ENCODE measurements at regions not wholly inside any gene's neighbourhood (a gene's known extent, or its start where the extent isn't known, plus 50 kb on each side); places are given as distances from the start of the nearest gene placed in this dataset.

DNA sequence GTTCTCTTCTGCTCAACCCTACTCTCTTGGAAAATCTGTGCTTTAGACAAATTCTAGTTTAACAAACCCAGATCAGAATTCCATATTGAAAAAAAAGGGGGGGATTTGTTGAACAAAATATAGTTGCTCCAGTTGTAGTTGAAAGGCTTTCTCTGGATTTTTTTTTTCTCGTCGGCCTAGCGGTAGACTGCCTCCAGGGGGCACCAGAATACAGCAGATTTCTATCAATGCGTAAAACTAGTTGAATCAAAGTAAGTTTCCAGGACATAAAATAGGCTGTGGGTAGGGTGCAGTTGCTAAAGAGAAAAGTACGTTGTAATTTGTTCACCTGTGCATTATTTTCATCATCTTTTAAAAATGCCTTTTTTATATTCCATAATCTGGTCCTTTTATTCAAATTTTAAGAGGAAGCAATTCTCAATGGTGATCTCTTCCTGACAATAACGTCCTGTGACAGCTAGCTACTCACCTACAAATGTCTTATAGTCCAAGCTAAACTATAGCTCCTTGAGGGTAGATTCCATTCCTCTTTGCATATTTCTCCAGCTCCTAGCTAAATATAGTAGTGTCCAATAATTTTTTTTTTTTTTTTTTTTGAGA, 105.4 kb downstream of the PERP start:
- no peaks in the 10 kb centered on the region for H3K4me1 ChIP-seq (ENCODE audit: control insufficient read depth in 1 of 2, insufficient read depth in 2 of 2, low read length in 2 of 2)
- no peak overlapping the region for H3K27ac ChIP-seq (ENCODE audit: low read depth, low read length)
- H3K36me3 ChIP-seq (ENCODE audit: control insufficient read depth in 1 of 2, insufficient read depth in 2 of 2, low read length in 2 of 2): no peaks in the 10 kb centered on the region
- no peak overlapping the region for H3K9ac ChIP-seq (ENCODE audit: low read depth in 1 of 2, low read length in 2 of 2)
- no peaks in the 10 kb centered on the region for H3K27me3 ChIP-seq (ENCODE audit: control insufficient read depth in 1 of 2, insufficient read depth in 2 of 2, low read length in 2 of 2)
- H3K4me3 ChIP-seq (ENCODE audit: low read depth in 1 of 2, low read length in 2 of 2): no peak overlapping the region
- peaks cover 0 to 4% of the 10 kb centered on the region in 2 donors for H3K9me3 ChIP-seq (ENCODE audit: control insufficient read depth in 1 of 2, low read length in 2 of 2)

DNA sequence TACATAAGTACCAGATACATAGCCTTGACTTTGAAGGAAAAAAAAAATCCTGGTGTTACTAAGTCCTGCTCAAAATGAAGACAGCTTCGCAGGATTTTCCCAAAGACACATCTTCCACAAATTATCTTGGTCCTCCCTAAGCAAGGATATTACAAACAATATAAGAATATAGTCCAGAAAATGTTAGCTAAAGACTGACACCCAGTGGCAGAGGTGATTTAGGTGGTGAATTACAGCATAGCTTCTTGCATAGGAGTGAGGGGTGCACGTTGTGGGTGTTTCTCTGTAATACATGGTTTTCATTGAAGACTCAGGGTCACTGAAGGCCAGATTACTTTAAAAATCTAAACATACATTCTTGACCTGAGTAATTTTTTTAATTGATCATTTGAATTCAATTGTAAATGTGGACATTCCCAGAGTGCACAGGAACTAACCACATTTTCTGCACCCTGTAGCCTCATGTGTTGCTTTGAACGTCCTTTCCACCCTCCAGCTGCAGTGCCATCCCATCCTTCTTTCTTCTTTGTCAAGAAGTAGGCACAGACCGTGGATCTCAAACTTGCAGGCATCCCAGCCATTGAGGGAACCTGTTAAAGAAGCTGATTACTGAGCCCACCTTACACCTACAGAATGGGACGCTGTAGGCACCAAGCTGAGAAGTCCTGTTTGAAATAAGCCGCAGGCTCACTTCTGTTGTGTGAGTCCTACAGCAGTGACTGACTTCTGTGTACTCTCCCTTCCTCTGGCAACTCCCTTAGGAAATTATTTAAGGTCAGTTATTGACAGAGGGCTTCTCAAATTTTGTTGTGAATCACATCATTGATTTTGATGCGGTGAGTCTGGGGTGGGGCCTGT, 102.6 kb downstream of the PERP start:
- H3K4me1 ChIP-seq (ENCODE audit: control insufficient read depth in 1 of 2, insufficient read depth in 2 of 2, low read length in 2 of 2): no peaks in the 10 kb centered on the region
- H3K27me3 ChIP-seq (ENCODE audit: control insufficient read depth in 1 of 2, insufficient read depth in 2 of 2, low read length in 2 of 2): no peaks in the 10 kb centered on the region
- no peak overlapping the region for H3K9ac ChIP-seq (ENCODE audit: low read depth in 1 of 2, low read length in 2 of 2)
- no peaks in the 10 kb centered on the region for H3K9me3 ChIP-seq (ENCODE audit: control insufficient read depth in 1 of 2, low read length in 2 of 2)
- H3K27ac ChIP-seq (ENCODE audit: low read depth, low read length): no peak overlapping the region
- H3K36me3 ChIP-seq (ENCODE audit: control insufficient read depth in 1 of 2, insufficient read depth in 2 of 2, low read length in 2 of 2): no peaks in the 10 kb centered on the region
- H3K4me3 ChIP-seq (ENCODE audit: low read depth in 1 of 2, low read length in 2 of 2): no peak overlapping the region

DNA sequence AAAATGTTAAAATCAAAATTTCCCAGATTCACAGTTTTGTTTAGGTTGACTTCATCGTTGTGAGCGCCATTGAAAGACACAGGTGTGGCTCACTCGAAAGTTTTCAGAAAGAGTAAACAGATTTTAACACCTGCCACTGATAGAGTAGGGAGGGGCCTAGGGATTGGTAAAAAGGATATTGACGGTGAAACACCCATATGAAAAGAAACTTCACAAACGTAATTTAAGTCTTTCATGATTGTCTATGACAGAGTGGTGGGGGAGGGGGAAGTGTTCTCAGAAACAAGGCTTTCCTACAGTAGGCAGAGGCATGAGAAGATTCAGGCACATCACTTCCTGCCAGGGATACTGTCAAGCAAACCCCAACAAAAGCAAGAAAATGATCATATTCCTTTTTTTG, 101.4 kb downstream of the PERP start:
- no peaks in the 10 kb centered on the region for H3K27me3 ChIP-seq (ENCODE audit: control insufficient read depth in 1 of 2, insufficient read depth in 2 of 2, low read length in 2 of 2)
- H3K4me1 ChIP-seq (ENCODE audit: control insufficient read depth in 1 of 2, insufficient read depth in 2 of 2, low read length in 2 of 2): no peaks in the 10 kb centered on the region
- no peaks in the 10 kb centered on the region for H3K9me3 ChIP-seq (ENCODE audit: control insufficient read depth in 1 of 2, low read length in 2 of 2)
- no peak overlapping the region for H3K4me3 ChIP-seq (ENCODE audit: low read depth in 1 of 2, low read length in 2 of 2)
- no peak overlapping the region for H3K27ac ChIP-seq (ENCODE audit: low read depth, low read length)
- no peaks in the 10 kb centered on the region for H3K36me3 ChIP-seq (ENCODE audit: control insufficient read depth in 1 of 2, insufficient read depth in 2 of 2, low read length in 2 of 2)
- H3K9ac ChIP-seq (ENCODE audit: low read depth in 1 of 2, low read length in 2 of 2): no peak overlapping the region

DNA sequence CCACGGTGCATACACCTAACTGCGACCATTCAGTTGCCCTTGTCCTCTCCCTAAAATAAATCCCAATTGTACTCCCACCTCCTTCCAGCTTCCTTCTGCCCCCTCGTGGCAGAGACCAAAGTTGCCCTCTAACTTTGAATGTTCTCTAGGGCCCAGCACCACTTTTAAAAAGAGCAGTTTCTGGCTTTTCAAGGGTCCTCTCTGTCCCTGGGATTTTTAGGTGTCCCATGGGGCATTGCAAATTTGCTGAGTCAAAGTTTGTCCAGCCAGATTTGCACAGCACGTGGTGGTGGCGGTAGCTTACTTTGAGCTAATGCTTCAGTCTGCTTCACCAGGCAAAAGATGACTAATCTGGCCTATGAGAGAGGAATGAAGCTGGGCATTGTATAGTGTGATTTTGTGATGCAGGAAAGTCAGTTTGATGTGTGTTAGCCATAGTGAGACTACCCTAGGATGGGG, 100.2 kb downstream of the PERP start:
- no peak overlapping the region for H3K9ac ChIP-seq (ENCODE audit: low read depth in 1 of 2, low read length in 2 of 2)
- H3K4me1 ChIP-seq (ENCODE audit: control insufficient read depth in 1 of 2, insufficient read depth in 2 of 2, low read length in 2 of 2): no peaks in the 10 kb centered on the region
- H3K4me3 ChIP-seq (ENCODE audit: low read depth in 1 of 2, low read length in 2 of 2): no peak overlapping the region
- no peak overlapping the region for H3K27ac ChIP-seq (ENCODE audit: low read depth, low read length)
- H3K9me3 ChIP-seq (ENCODE audit: control insufficient read depth in 1 of 2, low read length in 2 of 2): no peaks in the 10 kb centered on the region
- no peaks in the 10 kb centered on the region for H3K27me3 ChIP-seq (ENCODE audit: control insufficient read depth in 1 of 2, insufficient read depth in 2 of 2, low read length in 2 of 2)
- no peaks in the 10 kb centered on the region for H3K36me3 ChIP-seq (ENCODE audit: control insufficient read depth in 1 of 2, insufficient read depth in 2 of 2, low read length in 2 of 2)

DNA sequence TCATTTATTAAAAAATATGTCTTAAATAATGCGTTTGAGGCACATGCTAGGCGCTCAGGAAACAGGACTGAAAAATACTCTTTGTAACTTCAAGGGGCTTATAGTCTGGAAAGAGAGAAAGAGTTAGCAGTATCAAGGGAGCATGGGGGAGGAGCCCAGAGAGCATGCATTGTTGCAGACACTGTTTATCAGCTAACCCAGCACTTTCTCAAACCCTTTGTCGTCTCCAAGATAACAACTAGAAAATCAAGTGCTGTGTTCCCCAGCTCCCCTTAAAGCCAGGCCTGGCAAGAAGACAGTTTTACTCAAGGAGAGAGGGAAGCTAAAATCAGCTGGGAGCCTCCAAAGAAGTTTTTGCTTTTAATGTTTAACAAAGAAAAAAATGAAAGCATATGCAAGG, 98.4 kb downstream of the PERP start:
- H3K36me3 ChIP-seq (ENCODE audit: control insufficient read depth in 1 of 2, insufficient read depth in 2 of 2, low read length in 2 of 2): no peaks in the 10 kb centered on the region
- H3K4me1 ChIP-seq (ENCODE audit: control insufficient read depth in 1 of 2, insufficient read depth in 2 of 2, low read length in 2 of 2): no peaks in the 10 kb centered on the region
- H3K27me3 ChIP-seq (ENCODE audit: control insufficient read depth in 1 of 2, insufficient read depth in 2 of 2, low read length in 2 of 2): no peaks in the 10 kb centered on the region
- H3K9ac ChIP-seq (ENCODE audit: low read depth in 1 of 2, low read length in 2 of 2): no peak overlapping the region
- H3K9me3 ChIP-seq (ENCODE audit: control insufficient read depth in 1 of 2, low read length in 2 of 2): no peaks in the 10 kb centered on the region
- no peak overlapping the region for H3K4me3 ChIP-seq (ENCODE audit: low read depth in 1 of 2, low read length in 2 of 2)
- H3K27ac ChIP-seq (ENCODE audit: low read depth, low read length): no peak overlapping the region

DNA sequence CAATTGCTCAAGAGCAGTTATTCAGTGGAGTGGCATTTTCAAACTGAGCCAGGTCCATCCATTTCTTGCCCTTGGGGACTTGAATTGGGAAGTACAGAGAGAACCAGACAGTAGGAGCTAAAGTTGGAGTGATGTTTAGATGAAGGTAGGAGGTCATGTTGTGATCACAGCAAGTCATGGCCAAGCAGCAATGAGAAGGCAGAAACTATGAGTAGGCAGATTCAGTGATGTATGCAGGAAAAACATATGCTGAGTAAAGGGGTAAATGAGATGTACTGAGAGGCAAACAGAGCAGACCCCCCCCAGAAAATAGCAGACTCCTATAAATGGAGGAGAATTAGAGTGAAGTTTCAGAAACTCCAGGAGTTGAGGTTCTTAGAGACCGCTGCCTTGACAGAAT, 95.8 kb downstream of the PERP start:
- no peaks in the 10 kb centered on the region for H3K27me3 ChIP-seq (ENCODE audit: control insufficient read depth in 1 of 2, insufficient read depth in 2 of 2, low read length in 2 of 2)
- H3K36me3 ChIP-seq (ENCODE audit: control insufficient read depth in 1 of 2, insufficient read depth in 2 of 2, low read length in 2 of 2): no peaks in the 10 kb centered on the region
- no peak overlapping the region for H3K27ac ChIP-seq (ENCODE audit: low read depth, low read length)
- no peaks in the 10 kb centered on the region for H3K9me3 ChIP-seq (ENCODE audit: control insufficient read depth in 1 of 2, low read length in 2 of 2)
- no peak overlapping the region for H3K9ac ChIP-seq (ENCODE audit: low read depth in 1 of 2, low read length in 2 of 2)
- H3K4me3 ChIP-seq (ENCODE audit: low read depth in 1 of 2, low read length in 2 of 2): no peak overlapping the region
- H3K4me1 ChIP-seq (ENCODE audit: control insufficient read depth in 1 of 2, insufficient read depth in 2 of 2, low read length in 2 of 2): no peaks in the 10 kb centered on the region

DNA sequence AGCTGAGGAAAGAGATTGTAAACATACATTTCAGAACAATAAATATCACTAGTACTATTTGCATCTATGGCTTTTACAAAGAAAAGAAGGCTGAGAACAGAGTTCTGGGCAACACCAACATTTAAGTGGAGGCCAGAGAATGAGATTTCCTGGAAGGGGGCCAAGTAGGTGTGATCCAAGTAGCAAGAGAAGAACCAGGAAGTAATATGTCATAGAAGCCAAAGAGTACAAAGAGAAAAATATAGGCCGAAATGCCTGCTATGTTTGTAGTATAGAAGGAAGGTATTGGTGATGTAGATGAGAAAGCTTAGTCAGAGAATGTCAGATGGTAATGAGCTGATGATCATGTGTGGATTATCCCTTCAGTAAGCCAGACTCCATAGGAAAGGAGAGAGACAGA, 94.5 kb downstream of the PERP start:
- no peak overlapping the region for H3K4me3 ChIP-seq (ENCODE audit: low read depth in 1 of 2, low read length in 2 of 2)
- H3K9me3 ChIP-seq (ENCODE audit: control insufficient read depth in 1 of 2, low read length in 2 of 2): no peaks in the 10 kb centered on the region
- no peaks in the 10 kb centered on the region for H3K4me1 ChIP-seq (ENCODE audit: control insufficient read depth in 1 of 2, insufficient read depth in 2 of 2, low read length in 2 of 2)
- no peaks in the 10 kb centered on the region for H3K36me3 ChIP-seq (ENCODE audit: control insufficient read depth in 1 of 2, insufficient read depth in 2 of 2, low read length in 2 of 2)
- H3K9ac ChIP-seq (ENCODE audit: low read depth in 1 of 2, low read length in 2 of 2): no peak overlapping the region
- no peaks in the 10 kb centered on the region for H3K27me3 ChIP-seq (ENCODE audit: control insufficient read depth in 1 of 2, insufficient read depth in 2 of 2, low read length in 2 of 2)
- H3K27ac ChIP-seq (ENCODE audit: low read depth, low read length): no peak overlapping the region

DNA sequence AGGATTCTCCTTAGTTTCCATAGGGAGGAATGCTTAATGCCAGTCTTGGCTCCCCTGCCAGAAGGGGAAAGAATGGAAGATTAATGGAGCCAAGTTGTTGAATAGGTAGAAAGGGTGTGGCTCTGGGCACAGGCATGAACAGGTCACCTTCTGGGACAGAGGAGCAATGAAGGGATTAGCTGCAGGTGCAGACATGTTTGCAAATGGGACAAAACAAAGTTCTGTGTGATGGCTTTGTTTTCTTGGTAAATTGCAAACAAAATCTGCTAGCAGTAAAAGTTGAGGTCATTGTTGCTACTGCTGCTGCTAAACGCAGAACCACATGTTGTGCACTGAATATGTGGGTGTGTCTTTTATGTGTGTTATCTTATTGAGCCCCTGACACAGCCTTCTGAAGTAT, 93.3 kb downstream of the PERP start:
- Histone ChIP-seq H3K9ac (ENCODE audit: low read depth in 1 of 2, low read length in 2 of 2) (no peak overlapping the region), H3K4me1 (ENCODE audit: control insufficient read depth in 1 of 2, insufficient read depth in 2 of 2, low read length in 2 of 2) (no peaks in the 10 kb centered on the region), H3K36me3 (ENCODE audit: control insufficient read depth in 1 of 2, insufficient read depth in 2 of 2, low read length in 2 of 2) (no peaks in the 10 kb centered on the region), H3K27ac (ENCODE audit: low read depth, low read length) (no peak overlapping the region), H3K4me3 (ENCODE audit: low read depth in 1 of 2, low read length in 2 of 2) (no peak overlapping the region), H3K9me3 (ENCODE audit: control insufficient read depth in 1 of 2, low read length in 2 of 2) (no peaks in the 10 kb centered on the region), H3K27me3 (ENCODE audit: control insufficient read depth in 1 of 2, insufficient read depth in 2 of 2, low read length in 2 of 2) (no peaks in the 10 kb centered on the region)

DNA sequence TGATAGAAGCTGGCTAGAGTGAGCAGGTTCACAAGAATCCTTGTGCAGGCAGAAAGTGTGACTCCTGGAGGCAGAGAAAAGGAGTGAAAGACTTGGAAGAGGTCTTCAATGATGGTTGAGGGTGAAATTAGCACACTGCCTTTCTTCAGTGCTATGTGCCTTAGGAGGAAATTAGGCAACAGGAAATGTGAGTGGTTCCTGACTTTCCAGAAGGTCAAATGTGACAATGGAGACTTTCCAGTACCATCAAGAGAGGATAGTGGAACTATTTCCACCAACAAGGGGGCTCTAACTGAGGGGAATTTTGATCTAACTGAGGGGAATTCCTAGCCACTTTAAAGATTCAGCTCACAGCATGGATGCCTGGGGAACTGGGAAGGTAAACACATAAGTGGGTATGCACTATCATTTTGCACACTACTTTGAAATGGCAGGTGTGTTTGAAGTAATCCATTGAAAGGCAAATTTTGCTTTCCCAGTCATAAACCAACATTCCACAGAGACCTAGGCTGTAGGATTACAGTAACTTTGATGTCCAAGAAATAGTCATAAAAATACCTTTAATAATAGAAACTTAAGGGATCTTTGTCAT, 90.0 kb downstream of the PERP start:
- Histone ChIP-seq H3K9ac (ENCODE audit: low read depth in 1 of 2, low read length in 2 of 2) (no peak overlapping the region), H3K9me3 (ENCODE audit: control insufficient read depth in 1 of 2, low read length in 2 of 2) (no peaks in the 10 kb centered on the region), H3K27ac (ENCODE audit: low read depth, low read length) (no peak overlapping the region), H3K4me3 (ENCODE audit: low read depth in 1 of 2, low read length in 2 of 2) (no peak overlapping the region), H3K4me1 (ENCODE audit: control insufficient read depth in 1 of 2, insufficient read depth in 2 of 2, low read length in 2 of 2) (no peaks in the 10 kb centered on the region), H3K36me3 (ENCODE audit: control insufficient read depth in 1 of 2, insufficient read depth in 2 of 2, low read length in 2 of 2) (no peaks in the 10 kb centered on the region), H3K27me3 (ENCODE audit: control insufficient read depth in 1 of 2, insufficient read depth in 2 of 2, low read length in 2 of 2) (no peaks in the 10 kb centered on the region)

DNA sequence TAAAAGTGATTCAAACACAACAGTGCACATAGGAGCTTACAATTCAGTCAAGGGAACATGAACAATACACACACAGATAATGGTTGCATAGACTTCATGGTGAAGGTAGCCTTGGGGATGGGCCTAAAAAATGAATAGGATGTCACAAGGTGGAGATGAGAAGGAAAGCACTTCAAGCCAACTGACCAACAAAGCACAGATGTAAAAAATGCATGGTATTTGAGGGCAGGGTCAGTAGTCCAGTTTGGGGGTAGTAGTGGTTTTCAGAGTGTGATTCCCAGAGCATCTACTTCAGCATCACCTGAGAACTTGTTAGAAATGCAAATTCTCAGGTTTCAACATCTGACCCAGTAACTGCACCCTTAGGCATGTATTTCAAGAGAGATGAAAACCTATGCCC, 88.9 kb downstream of the PERP start:
- Histone ChIP-seq H3K27me3 (ENCODE audit: control insufficient read depth in 1 of 2, insufficient read depth in 2 of 2, low read length in 2 of 2) (no peaks in the 10 kb centered on the region), H3K9me3 (ENCODE audit: control insufficient read depth in 1 of 2, low read length in 2 of 2) (no peaks in the 10 kb centered on the region), H3K27ac (ENCODE audit: low read depth, low read length) (no peak overlapping the region), H3K4me3 (ENCODE audit: low read depth in 1 of 2, low read length in 2 of 2) (no peak overlapping the region), H3K4me1 (ENCODE audit: control insufficient read depth in 1 of 2, insufficient read depth in 2 of 2, low read length in 2 of 2) (no peaks in the 10 kb centered on the region), H3K9ac (ENCODE audit: low read depth in 1 of 2, low read length in 2 of 2) (no peak overlapping the region), H3K36me3 (ENCODE audit: control insufficient read depth in 1 of 2, insufficient read depth in 2 of 2, low read length in 2 of 2) (no peaks in the 10 kb centered on the region)
